ENCODE measurements at regions not wholly inside any gene's neighbourhood (a gene's known extent, or its start where the extent isn't known, plus 50 kb on each side); places are given as distances from the start of the nearest gene placed in this dataset.

GRCh38 chr1:68955424-68955823 lies 458.5 kb upstream of the DEPDC1 start:
- TF ChIP-seq, protein P1, sequence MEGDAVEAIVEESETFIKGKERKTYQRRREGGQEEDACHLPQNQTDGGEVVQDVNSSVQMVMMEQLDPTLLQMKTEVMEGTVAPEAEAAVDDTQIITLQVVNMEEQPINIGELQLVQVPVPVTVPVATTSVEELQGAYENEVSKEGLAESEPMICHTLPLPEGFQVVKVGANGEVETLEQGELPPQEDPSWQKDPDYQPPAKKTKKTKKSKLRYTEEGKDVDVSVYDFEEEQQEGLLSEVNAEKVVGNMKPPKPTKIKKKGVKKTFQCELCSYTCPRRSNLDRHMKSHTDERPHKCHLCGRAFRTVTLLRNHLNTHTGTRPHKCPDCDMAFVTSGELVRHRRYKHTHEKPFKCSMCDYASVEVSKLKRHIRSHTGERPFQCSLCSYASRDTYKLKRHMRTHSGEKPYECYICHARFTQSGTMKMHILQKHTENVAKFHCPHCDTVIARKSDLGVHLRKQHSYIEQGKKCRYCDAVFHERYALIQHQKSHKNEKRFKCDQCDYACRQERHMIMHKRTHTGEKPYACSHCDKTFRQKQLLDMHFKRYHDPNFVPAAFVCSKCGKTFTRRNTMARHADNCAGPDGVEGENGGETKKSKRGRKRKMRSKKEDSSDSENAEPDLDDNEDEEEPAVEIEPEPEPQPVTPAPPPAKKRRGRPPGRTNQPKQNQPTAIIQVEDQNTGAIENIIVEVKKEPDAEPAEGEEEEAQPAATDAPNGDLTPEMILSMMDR (IDR thresholded peaks at IDR 0.05), result no peak
- TF ChIP-seq POLR2A (IDR thresholded peaks at IDR 0.05), result no peak
